ENCODE measurements at regions not wholly inside any gene's neighbourhood (a gene's known extent, or its start where the extent isn't known, plus 50 kb on each side); places are given as distances from the start of the nearest gene placed in this dataset.
A peak's percentile ranks its signal among the peaks of the same experiment; 100 is the strongest.

DNA sequence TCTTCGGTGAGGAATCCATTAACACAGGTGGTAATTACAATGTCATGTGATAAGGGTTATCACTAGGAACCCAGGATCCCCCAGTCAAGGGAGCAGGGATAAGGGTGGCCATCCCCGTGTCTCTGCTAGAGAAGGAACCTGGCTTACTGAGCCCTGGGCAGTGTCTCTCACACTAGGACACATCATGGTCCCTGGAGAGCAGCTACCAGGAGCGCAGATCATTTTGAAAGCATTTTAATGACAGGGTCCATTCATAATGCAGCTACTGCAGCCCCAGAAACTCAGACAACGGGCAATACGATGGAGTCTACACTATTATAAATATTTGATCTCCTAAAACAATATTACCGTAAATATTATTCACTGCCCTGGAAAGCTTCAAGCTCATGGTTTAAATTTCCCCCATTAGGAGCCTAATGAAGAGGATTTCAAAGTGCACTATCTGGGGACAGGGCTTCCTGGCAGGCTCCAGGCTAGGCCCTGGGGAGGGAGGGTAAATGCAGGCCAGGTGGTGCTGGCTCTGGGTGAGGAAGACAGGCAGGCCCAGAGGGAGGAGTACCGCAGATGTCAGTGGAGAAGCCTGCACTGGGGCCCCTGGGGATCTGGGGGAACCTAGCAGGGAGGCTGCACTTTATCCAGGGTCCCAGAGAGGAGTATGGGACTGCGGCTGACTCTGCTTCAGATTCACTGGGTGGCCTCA, 52.6 kb upstream of the LOXL4 start:
- Histone ChIP-seq H3K4me1 (ENCODE audit: control insufficient read depth, insufficient read depth, low read length) (peaks cover 19% of the 10 kb centered on the region), H3K27me3 (ENCODE audit: control insufficient read depth, insufficient read depth, low read length) (no peaks in the 10 kb centered on the region), H4K20me1 (ENCODE audit: insufficient read depth, low read length) (no peaks in the 10 kb centered on the region), H2BK20ac (ENCODE audit: low read depth, low read length) (peak overlapping the region; percentile 20; the same call in 1 of the 2 replicates), H3K27ac (ENCODE audit: insufficient read depth, low read length) (no peak overlapping the region), H2BK15ac (ENCODE audit: low read depth, low read length) (peak overlapping the region; percentile 59; the same call in 2 of the 3 replicates), H3K4me2 (ENCODE audit: low read depth, low read length) (no peak overlapping the region), H3K4ac (ENCODE audit: low read depth, low read length) (peak overlapping the region; percentile 14), H3K9me3 (ENCODE audit: control insufficient read depth, insufficient read depth, low read length) (no peaks in the 10 kb centered on the region), H3K9ac (ENCODE audit: low read depth, low read length) (no peak overlapping the region), H2BK5ac (ENCODE audit: low read depth, low read length, poor library complexity, severe bottlenecking) (no peak overlapping the region), H3K79me1 (ENCODE audit: low read depth in 1 of 2, low read length in 2 of 2) (no peaks in the 10 kb centered on the region), H3K56ac (ENCODE audit: extremely low read depth, insufficient read depth, low read length) (no peak overlapping the region), H3K36me3 (ENCODE audit: control insufficient read depth, insufficient read depth, low read length) (no peaks in the 10 kb centered on the region), H3K18ac (ENCODE audit: low read depth, low read length) (no peak overlapping the region), H3K4me3 (ENCODE audit: insufficient read depth, low read depth, low read length) (no peak overlapping the region), H4K8ac (ENCODE audit: low read depth in 2 of 2, low read length in 2 of 2) (no peak overlapping the region), H2AK9ac (replicated peaks; ENCODE audit: low read depth, low read length, poor library complexity) (no peak overlapping the region), H2AFZ (replicated peaks; ENCODE audit: low read length, poor library complexity) (no peak overlapping the region), H3K14ac (replicated peaks; ENCODE audit: low read depth, low read length) (no peak overlapping the region), H4K91ac (ENCODE audit: insufficient read depth, low read depth, low read length) (no peak overlapping the region), H2BK120ac (ENCODE audit: low read depth, low read length) (peak overlapping the region; percentile 33), H4K5ac (ENCODE audit: low read depth, low read length) (no peak overlapping the region), H3K9me1 (ENCODE audit: insufficient read depth, low read length) (peaks cover 17% of the 10 kb centered on the region), H2AK5ac (ENCODE audit: low read depth, low read length) (peak overlapping the region; percentile 37; the same call in 1 of the 2 replicates), H3K23ac (ENCODE audit: low read depth, low read length) (no peak overlapping the region)
- WGBS, 2 experiments (ENCODE audit: extremely low coverage in 2 of 2, insufficient read length in 1 of 2): 70% methylated on average over 2 of the region's 8 CpGs; no CpG with 5 or more reads in 1 of the 2 experiments
- intact Hi-C loops (cut with micrococcal nuclease) (no loop called here), in situ Hi-C loops (cut with MboI; ENCODE audit: low sequenced_read_pairs) (no loop called here), dilution Hi-C loops (cut with HindIII; ENCODE audit: low sequenced_read_pairs, unreplicated experiment) (no loop called here)
- no TSS peak for BruUV-seq (replicated peaks)
- CTCF ChIA-PET: interaction anchor here (0.6 to 0.7 kb wide), 3 partner anchors 8 to 74 kb away, joined by 3 to 4 read pairs (median 3); no protein-coding TSS in a partner anchor
- no peak for DNase-seq
- POLR2A ChIA-PET (ENCODE audit: unreplicated experiment): no interaction called here
- TF ChIP-seq MXI1 (IDR thresholded peaks at IDR 0.05; ENCODE audit: borderline replicate concordance, low read depth, low read length) (no peak), USF2 (IDR thresholded peaks at IDR 0.05; ENCODE audit: low read depth, low read length) (no peak), POLR2A (IDR thresholded peaks at IDR 0.05; ENCODE audit: low read depth, low read length) (no peak), RCOR1 (IDR thresholded peaks at IDR 0.05; ENCODE audit: insufficient replicate concordance, low read length) (no peak), SMC3 (IDR thresholded peaks at IDR 0.05; ENCODE audit: low read depth, low read length) (no peak), RAD21 (IDR thresholded peaks at IDR 0.05; ENCODE audit: low read length) (no peak), CEBPB (IDR thresholded peaks at IDR 0.05; ENCODE audit: low read depth, low read length) (no peak), MAZ (IDR thresholded peaks at IDR 0.05; ENCODE audit: borderline replicate concordance, low read depth, low read length) (no peak)
- no peak for ATAC-seq (ENCODE audit: low read depth)
